ENCODE measurements at regions not wholly inside any gene's neighbourhood (a gene's known extent, or its start where the extent isn't known, plus 50 kb on each side); places are given as distances from the start of the nearest gene placed in this dataset.

GRCh38 chr4:59666645-59667044 lies 1533.5 kb upstream of the ADGRL3 start:
- Histone ChIP-seq H2BK12ac (ENCODE audit: low read depth, low read length) (no peak overlapping the region), H4K20me1 (replicated peaks in 1 of 2; ENCODE audit: control insufficient read depth in 1 of 2, insufficient read depth in 2 of 2, low read length in 2 of 2) (no peaks in the 10 kb centered on the region), H4K8ac (ENCODE audit: extremely low read depth, insufficient read depth, low read length) (no peak overlapping the region), H3K4ac (replicated peaks; ENCODE audit: insufficient read length, low read depth, low read length) (no peak overlapping the region), H3K18ac (ENCODE audit: extremely low read depth, low read length) (no peak overlapping the region), H3K27me3 (replicated peaks in 1 of 4; ENCODE audit: control insufficient read depth in 3 of 4, extremely low read depth in 1 of 4, insufficient read depth in 3 of 4, low read length in 3 of 4) (no peaks in the 10 kb centered on the region), H2BK15ac (ENCODE audit: low read length) (no peak overlapping the region), H3K4me1 (replicated peaks in 1 of 4; ENCODE audit: control insufficient read depth in 3 of 4, insufficient read depth in 4 of 4, low read length in 3 of 4) (no peaks in the 10 kb centered on the region), H2BK20ac (ENCODE audit: low read length) (no peak overlapping the region), H3K23me2 (ENCODE audit: low read depth, low read length) (no peaks in the 10 kb centered on the region), H3K4me2 (ENCODE audit: insufficient read depth in 1 of 2, low read depth in 2 of 2, low read length in 2 of 2) (no peak overlapping the region), H4K91ac (replicated peaks; ENCODE audit: insufficient read length, low read length) (no peak overlapping the region), H2AFZ (ENCODE audit: low read length) (no peak overlapping the region), H3K9ac (replicated peaks in 1 of 4; ENCODE audit: extremely low read depth in 1 of 4, low read depth in 3 of 4, low read length in 3 of 4) (no peak overlapping the region), H3K79me2 (ENCODE audit: control insufficient read depth in 1 of 2, insufficient read depth in 2 of 2, low read length in 2 of 2) (no peaks in the 10 kb centered on the region), H3K56ac (replicated peaks; ENCODE audit: insufficient read length, low read depth, low read length) (no peak overlapping the region), H3K4me3 (ENCODE audit: extremely low read depth in 1 of 4, insufficient read depth in 2 of 4, low read depth in 3 of 4, low read length in 4 of 4) (no peak overlapping the region), H3K14ac (ENCODE audit: insufficient read length) (no peak overlapping the region), H4K5ac (ENCODE audit: insufficient read length, low read depth, low read length) (no peak overlapping the region), H3K23ac (ENCODE audit: insufficient read length) (no peak overlapping the region), H3K36me3 (ENCODE audit: control insufficient read depth in 2 of 4, insufficient read depth in 4 of 4, low read length in 3 of 4) (no peaks in the 10 kb centered on the region), H3K9me3 (ENCODE audit: insufficient read depth in 2 of 2, low read depth in 1 of 2, low read length in 1 of 2) (no peaks in the 10 kb centered on the region), H3K79me1 (ENCODE audit: low read depth, low read length) (no peaks in the 10 kb centered on the region), H3K27ac (ENCODE audit: low read depth, low read length) (no peak overlapping the region), H2AK5ac (ENCODE audit: low read depth, low read length) (no peak overlapping the region), H2BK5ac (ENCODE audit: low read depth, low read length) (no peak overlapping the region), H2BK120ac (replicated peaks; ENCODE audit: low read depth, low read length) (no peak overlapping the region)
- WGBS, 2 experiments (ENCODE audit: extremely low coverage in 1 of 2, insufficient coverage in 1 of 2, insufficient read length in 1 of 2, insufficient replicate concordance in 2 of 2, low coverage in 1 of 2, low lambda C conversion rate in 2 of 2, missing lambda C conversion rate in 1 of 2), result 84% methylated on average over 2 of the region's 2 CpGs; no CpG with 5 or more reads in 1 of the 2 experiments
- CTCF ChIA-PET (ENCODE audit: partially characterized antibody), result interaction anchor here (0.7 kb wide), 1 partner anchor 67 kb away, joined by 3 read pairs; no protein-coding TSS in a partner anchor
- no peak for FAIRE-seq
- POLR2A ChIA-PET (ENCODE audit: partially characterized antibody), result no interaction called here
- no peak for DNase-seq (ENCODE audit: low read depth in 1 of 2, low spot score in 2 of 2)
- TF ChIP-seq SIRT6 (IDR thresholded peaks at IDR 0.05; ENCODE audit: low read length) (no peak), MAX (IDR thresholded peaks at IDR 0.05) (no peak), POU5F1 (IDR thresholded peaks at IDR 0.05; ENCODE audit: low read depth, low read length) (no peak), KDM5A (IDR thresholded peaks at IDR 0.05; ENCODE audit: low read length) (no peak), PHF8 (conservative IDR thresholded peaks at IDR 0.05; ENCODE audit: low read depth, low read length) (no peak), POLR2AphosphoS5 (IDR thresholded peaks at IDR 0.05; ENCODE audit: low read depth, low read length) (no peak), TAF1 (IDR thresholded peaks at IDR 0.05; ENCODE audit: low read depth, low read length) (no peak), CREB1 (IDR thresholded peaks at IDR 0.05) (no peak), RBBP5 (IDR thresholded peaks at IDR 0.05; ENCODE audit: borderline replicate concordance, low read depth, low read length) (no peak), RAD21 (IDR thresholded peaks at IDR 0.05 in 1 of 2, conservative IDR thresholded peaks at IDR 0.05 in 1 of 2; ENCODE audit: low read depth in 2 of 2, low read length in 2 of 2) (no peak)
- TF ChIP-seq, protein P1, sequence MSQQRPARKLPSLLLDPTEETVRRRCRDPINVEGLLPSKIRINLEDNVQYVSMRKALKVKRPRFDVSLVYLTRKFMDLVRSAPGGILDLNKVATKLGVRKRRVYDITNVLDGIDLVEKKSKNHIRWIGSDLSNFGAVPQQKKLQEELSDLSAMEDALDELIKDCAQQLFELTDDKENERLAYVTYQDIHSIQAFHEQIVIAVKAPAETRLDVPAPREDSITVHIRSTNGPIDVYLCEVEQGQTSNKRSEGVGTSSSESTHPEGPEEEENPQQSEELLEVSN (IDR thresholded peaks at IDR 0.05), result no peak
- TF ChIP-seq, protein P2, sequence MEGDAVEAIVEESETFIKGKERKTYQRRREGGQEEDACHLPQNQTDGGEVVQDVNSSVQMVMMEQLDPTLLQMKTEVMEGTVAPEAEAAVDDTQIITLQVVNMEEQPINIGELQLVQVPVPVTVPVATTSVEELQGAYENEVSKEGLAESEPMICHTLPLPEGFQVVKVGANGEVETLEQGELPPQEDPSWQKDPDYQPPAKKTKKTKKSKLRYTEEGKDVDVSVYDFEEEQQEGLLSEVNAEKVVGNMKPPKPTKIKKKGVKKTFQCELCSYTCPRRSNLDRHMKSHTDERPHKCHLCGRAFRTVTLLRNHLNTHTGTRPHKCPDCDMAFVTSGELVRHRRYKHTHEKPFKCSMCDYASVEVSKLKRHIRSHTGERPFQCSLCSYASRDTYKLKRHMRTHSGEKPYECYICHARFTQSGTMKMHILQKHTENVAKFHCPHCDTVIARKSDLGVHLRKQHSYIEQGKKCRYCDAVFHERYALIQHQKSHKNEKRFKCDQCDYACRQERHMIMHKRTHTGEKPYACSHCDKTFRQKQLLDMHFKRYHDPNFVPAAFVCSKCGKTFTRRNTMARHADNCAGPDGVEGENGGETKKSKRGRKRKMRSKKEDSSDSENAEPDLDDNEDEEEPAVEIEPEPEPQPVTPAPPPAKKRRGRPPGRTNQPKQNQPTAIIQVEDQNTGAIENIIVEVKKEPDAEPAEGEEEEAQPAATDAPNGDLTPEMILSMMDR (IDR thresholded peaks at IDR 0.05; ENCODE audit: control extremely low read depth in 1 of 3, insufficient read depth in 1 of 3, low read depth in 1 of 3, low read length in 3 of 3), result no peak
